HEK293 (cell line): ENCODE measurements at regions not wholly inside any gene's neighbourhood (a gene's known extent, or its start where the extent isn't known, plus 50 kb on each side); places are given as distances from the start of the nearest gene placed in this dataset.

Source experiments
- CTCF ChIA-PET: fragments of 350-600 bp; formaldehyde crosslinking; extraction: SDS; loops from one replicate; lab custom pipeline; 2021; ENCODE audit warnings: antibody characterized with exemption; lab: Yijun Ruan, JAX
- POLR2A ChIA-PET: fragments of 300-600 bp; formaldehyde crosslinking; extraction: SDS; loops from one replicate; lab custom pipeline; 2020; ENCODE audit warnings: antibody characterized with exemption, inconsistent platforms; lab: Yijun Ruan, JAX
- H3K27ac ChIP-seq: fragments of 200-500 bp; sonication (Bioruptor generic); 2 replicates; pipeline ENCODE4 v1.5.1; 2014; ENCODE audit warnings: low read depth, low read length, control low read depth, inconsistent platforms; ENCODE audit errors: extremely low read depth
- H3K36me3 ChIP-seq, 2 experiments: fragments of 200-500 bp in 1 of 2; sonication (Bioruptor generic) in 1 of 2; 1 replicate in 1 of 2; 2 replicates in 1 of 2; pipeline ENCODE4 v1.5.1; 2014 to 2017; ENCODE audit warnings: inconsistent platforms in 2 of 2, low read length in 2 of 2; ENCODE audit not compliant: control insufficient read depth in 2 of 2, insufficient read depth in 1 of 2
- H3K4me1 ChIP-seq: fragments of 200-500 bp; sonication (Bioruptor generic); 2 replicates; pipeline ENCODE4 v1.5.1; 2014; ENCODE audit warnings: mild to moderate bottlenecking, low read length, inconsistent platforms; ENCODE audit not compliant: control insufficient read depth, insufficient read depth
- H3K4me3 ChIP-seq: 2 replicates; pipeline ENCODE4 v1.5.1; 2011; ENCODE audit warnings: low read depth, mild to moderate bottlenecking, control low read depth, low read length, moderate library complexity
- H3K9me3 ChIP-seq: fragments of 200-500 bp; sonication (Bioruptor generic); 2 replicates; pipeline ENCODE4 v1.5.1; 2014; ENCODE audit warnings: low read depth, low read length, inconsistent platforms; ENCODE audit not compliant: control insufficient read depth, insufficient read depth
- BCL11A ChIP-seq: fragments of 450-650 bp; formaldehyde crosslinking; IDR thresholded peaks from 2 replicates; pipeline ENCODE4 v1.5.1; 2016; ENCODE audit warnings: low read depth, missing biosample characterization, missing genetic modification characterization
- GLI2 ChIP-seq: fragments of 450-650 bp; formaldehyde crosslinking; IDR thresholded peaks from 2 replicates; pipeline ENCODE4; 2017; ENCODE audit warnings: missing biosample characterization, missing genetic modification characterization, low read depth, borderline replicate concordance
- IKZF3 ChIP-seq: fragments of 450-650 bp; IDR thresholded peaks from 2 replicates; pipeline ENCODE4 v1.5.0; 2018; ENCODE audit warnings: missing biosample characterization, mild to moderate bottlenecking, missing genetic modification characterization, moderate library complexity
- KLF7 ChIP-seq: fragments of 450-650 bp; formaldehyde crosslinking; IDR thresholded peaks from 2 replicates; pipeline ENCODE4 v1.5.1; 2016; ENCODE audit warnings: missing biosample characterization, missing genetic modification characterization, borderline replicate concordance
- KLF9 ChIP-seq: fragments of 450-650 bp; formaldehyde crosslinking; IDR thresholded peaks from 2 replicates; pipeline ENCODE4 v1.5.1; 2016; ENCODE audit warnings: missing biosample characterization, missing genetic modification characterization, low read depth
- REPIN1 ChIP-seq: fragments of 450-650 bp; formaldehyde crosslinking; IDR thresholded peaks from 2 replicates; pipeline ENCODE4 v1.5.1; 2017; ENCODE audit warnings: missing biosample characterization, missing genetic modification characterization, low read depth
- SETDB1 ChIP-seq: IDR thresholded peaks from one replicate; pipeline ENCODE4 v1.6.1; 2017; ENCODE audit warnings: mild to moderate bottlenecking, low read length, moderate library complexity, mixed read lengths; ENCODE audit not compliant: insufficient read length
- SP2 ChIP-seq: fragments of 450-650 bp; formaldehyde crosslinking; IDR thresholded peaks from 2 replicates; pipeline ENCODE4 v1.5.1; 2016; ENCODE audit warnings: missing biosample characterization, missing genetic modification characterization
- ZBTB48 ChIP-seq: fragments of 450-650 bp; formaldehyde crosslinking; IDR thresholded peaks from 2 replicates; pipeline ENCODE4 v1.5.1; 2016; ENCODE audit warnings: missing biosample characterization, missing genetic modification characterization
- ZBTB49 ChIP-seq: fragments of 450-650 bp; formaldehyde crosslinking; IDR thresholded peaks from 2 replicates; pipeline ENCODE4 v1.5.1; 2016; ENCODE audit warnings: missing biosample characterization, missing genetic modification characterization, low read depth
- ZBTB8A ChIP-seq: fragments of 450-650 bp; formaldehyde crosslinking; IDR thresholded peaks from 2 replicates; pipeline ENCODE4 v1.5.1; 2016; ENCODE audit warnings: missing biosample characterization, missing genetic modification characterization
- ZFP69B ChIP-seq: fragments of 450-650 bp; formaldehyde crosslinking; IDR thresholded peaks from 2 replicates; pipeline ENCODE4 v1.5.1; 2016; ENCODE audit warnings: missing biosample characterization, missing genetic modification characterization
- ZNF19 ChIP-seq: fragments of 450-650 bp; formaldehyde crosslinking; IDR thresholded peaks from 2 replicates; pipeline ENCODE4; 2016; ENCODE audit warnings: missing biosample characterization, missing genetic modification characterization, low read depth
- ZNF2 ChIP-seq: fragments of 450-650 bp; formaldehyde crosslinking; IDR thresholded peaks from 2 replicates; pipeline ENCODE4 v1.5.1; 2016; ENCODE audit warnings: missing biosample characterization, missing genetic modification characterization
- ZNF221 ChIP-seq: fragments of 450-650 bp; formaldehyde crosslinking; IDR thresholded peaks from 2 replicates; pipeline ENCODE4 v1.5.1; 2017; ENCODE audit warnings: missing biosample characterization, missing genetic modification characterization, borderline replicate concordance
- ZNF26 ChIP-seq: fragments of 450-650 bp; formaldehyde crosslinking; IDR thresholded peaks from 2 replicates; pipeline ENCODE4 v1.5.1; 2016; ENCODE audit warnings: missing biosample characterization, missing genetic modification characterization
- ZNF266 ChIP-seq: fragments of 450-650 bp; formaldehyde crosslinking; IDR thresholded peaks from 2 replicates; pipeline ENCODE4 v1.5.1; 2016; ENCODE audit warnings: missing biosample characterization, missing genetic modification characterization, low read depth
- ZNF350 ChIP-seq: fragments of 450-650 bp; formaldehyde crosslinking; IDR thresholded peaks from 2 replicates; pipeline ENCODE4 v1.5.0; 2017; ENCODE audit warnings: missing biosample characterization, mild to moderate bottlenecking, missing genetic modification characterization
- ZNF514 ChIP-seq: fragments of 450-650 bp; formaldehyde crosslinking; IDR thresholded peaks from 2 replicates; pipeline ENCODE4 v1.5.1; 2016; ENCODE audit warnings: missing biosample characterization, missing genetic modification characterization
- ZNF623 ChIP-seq: fragments of 450-650 bp; formaldehyde crosslinking; IDR thresholded peaks from 2 replicates; pipeline ENCODE4 v1.5.1; 2016; ENCODE audit warnings: missing biosample characterization, missing genetic modification characterization
- ZNF639 ChIP-seq: fragments of 450-650 bp; formaldehyde crosslinking; IDR thresholded peaks from 2 replicates; pipeline ENCODE4 v1.5.1; 2016; ENCODE audit warnings: missing biosample characterization, missing genetic modification characterization
- ZNF776 ChIP-seq: fragments of 450-650 bp; formaldehyde crosslinking; IDR thresholded peaks from 2 replicates; pipeline ENCODE4 v1.5.0; 2017; ENCODE audit warnings: missing biosample characterization, missing genetic modification characterization, borderline replicate concordance
- ZNF777 ChIP-seq: fragments of 450-650 bp; formaldehyde crosslinking; IDR thresholded peaks from 2 replicates; pipeline ENCODE4 v1.5.1; 2017; ENCODE audit warnings: missing biosample characterization, missing genetic modification characterization, borderline replicate concordance
- ZNF843 ChIP-seq: fragments of 450-650 bp; formaldehyde crosslinking; IDR thresholded peaks from 2 replicates; pipeline ENCODE4 v1.5.1; 2016; ENCODE audit warnings: missing biosample characterization, missing genetic modification characterization
- ZSCAN23 ChIP-seq: fragments of 450-650 bp; formaldehyde crosslinking; IDR thresholded peaks from 2 replicates; pipeline ENCODE4 v1.5.1; 2016; ENCODE audit warnings: missing biosample characterization, missing genetic modification characterization
- ZXDB ChIP-seq: fragments of 450-650 bp; formaldehyde crosslinking; IDR thresholded peaks from 2 replicates; pipeline ENCODE4 v1.5.1; 2016; ENCODE audit warnings: missing biosample characterization, missing genetic modification characterization

GRCh38 chr4:66899422-66900065 is 645.8 kb downstream of the CENPC start:
- ChIA-PET POLR2A (no interaction called here), CTCF (no interaction called here)
- no peaks in the 10 kb centered on the region for H3K4me1 ChIP-seq
- no peak overlapping the region for H3K4me3 ChIP-seq
- no peak overlapping the region for H3K27ac ChIP-seq
- H3K36me3 ChIP-seq: no peaks in the 10 kb centered on the region
- no peaks in the 10 kb centered on the region for H3K9me3 ChIP-seq
- TF ChIP-seq ZNF350 (tag by site-specific recombination): no peak
- no peak for TF ChIP-seq ZNF19
- TF ChIP-seq SP2 (tag by site-specific recombination): no peak
- TF ChIP-seq BCL11A (tag by site-specific recombination): no peak
- TF ChIP-seq ZNF514 (tag by site-specific recombination): no peak

GRCh38 chr4:66893807-66894206 is 651.5 kb downstream of the CENPC start:
- Histone ChIP-seq H3K4me1 (no peaks in the 10 kb centered on the region), H3K9me3 (no peaks in the 10 kb centered on the region), H3K36me3 (no peaks in the 10 kb centered on the region), H3K4me3 (no peak overlapping the region), H3K27ac (no peak overlapping the region)
- no peak for TF ChIP-seq ZBTB49
- TF ChIP-seq ZXDB: no peak
- no peak for TF ChIP-seq GLI2 (tag by site-specific recombination)
- POLR2A ChIA-PET: no interaction called here
- CTCF ChIA-PET: no interaction called here

GRCh38 chr4:66887061-66887460 is 658.2 kb downstream of the CENPC start:
- no peaks in the 10 kb centered on the region for H3K9me3 ChIP-seq
- no peak overlapping the region for H3K4me3 ChIP-seq
- no peaks in the 10 kb centered on the region for H3K36me3 ChIP-seq
- TF ChIP-seq ZNF26 (no peak), REPIN1 (tag by site-specific recombination) (no peak), ZNF639 (tag by site-specific recombination) (no peak), ZNF843 (tag by site-specific recombination) (no peak), KLF9 (tag by site-specific recombination) (no peak), ZNF776 (tag by site-specific recombination) (no peak), ZFP69B (tag by site-specific recombination) (no peak), ZNF623 (no peak), ZNF2 (tag by site-specific recombination) (no peak), KLF7 (tag by site-specific recombination) (no peak), ZSCAN23 (tag by site-specific recombination) (no peak), IKZF3 (tag by site-specific recombination) (no peak), ZNF221 (tag by site-specific recombination) (no peak), SETDB1 (no peak), ZBTB8A (tag by site-specific recombination) (no peak), ZBTB48 (tag by site-specific recombination) (no peak), ZNF266 (tag by site-specific recombination) (no peak), ZNF777 (tag by site-specific recombination) (no peak)
- H3K27ac ChIP-seq: no peak overlapping the region
- ChIA-PET CTCF (no interaction called here), POLR2A (no interaction called here)
- no peaks in the 10 kb centered on the region for H3K4me1 ChIP-seq
